ENCODE measurements at regions not wholly inside any gene's neighbourhood (a gene's known extent, or its start where the extent isn't known, plus 50 kb on each side); places are given as distances from the start of the nearest gene placed in this dataset.

- TF ChIP-seq POLR2A (IDR thresholded peaks at IDR 0.05), result no peak
- TF ChIP-seq, protein P1, sequence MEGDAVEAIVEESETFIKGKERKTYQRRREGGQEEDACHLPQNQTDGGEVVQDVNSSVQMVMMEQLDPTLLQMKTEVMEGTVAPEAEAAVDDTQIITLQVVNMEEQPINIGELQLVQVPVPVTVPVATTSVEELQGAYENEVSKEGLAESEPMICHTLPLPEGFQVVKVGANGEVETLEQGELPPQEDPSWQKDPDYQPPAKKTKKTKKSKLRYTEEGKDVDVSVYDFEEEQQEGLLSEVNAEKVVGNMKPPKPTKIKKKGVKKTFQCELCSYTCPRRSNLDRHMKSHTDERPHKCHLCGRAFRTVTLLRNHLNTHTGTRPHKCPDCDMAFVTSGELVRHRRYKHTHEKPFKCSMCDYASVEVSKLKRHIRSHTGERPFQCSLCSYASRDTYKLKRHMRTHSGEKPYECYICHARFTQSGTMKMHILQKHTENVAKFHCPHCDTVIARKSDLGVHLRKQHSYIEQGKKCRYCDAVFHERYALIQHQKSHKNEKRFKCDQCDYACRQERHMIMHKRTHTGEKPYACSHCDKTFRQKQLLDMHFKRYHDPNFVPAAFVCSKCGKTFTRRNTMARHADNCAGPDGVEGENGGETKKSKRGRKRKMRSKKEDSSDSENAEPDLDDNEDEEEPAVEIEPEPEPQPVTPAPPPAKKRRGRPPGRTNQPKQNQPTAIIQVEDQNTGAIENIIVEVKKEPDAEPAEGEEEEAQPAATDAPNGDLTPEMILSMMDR (IDR thresholded peaks at IDR 0.05), result no peak
- no peak for TF ChIP-seq EP300 (IDR thresholded peaks at IDR 0.05)
These were observed 75.0 kb upstream of the BZW1 start for GRCh38 chr2:200736646-200737274.
